GM18870 (cell line): ENCODE measurements at regions not wholly inside any gene's neighbourhood (a gene's known extent, or its start where the extent isn't known, plus 50 kb on each side); places are given as distances from the start of the nearest gene placed in this dataset.

Experiments used
- ATAC-seq: cut with Tn5 transposase; IDR thresholded peaks from one replicate; pipeline ENCODE4 v1.9.1; 2021; ENCODE audit warnings: moderate library complexity; ENCODE audit not compliant: unreplicated experiment

DNA sequence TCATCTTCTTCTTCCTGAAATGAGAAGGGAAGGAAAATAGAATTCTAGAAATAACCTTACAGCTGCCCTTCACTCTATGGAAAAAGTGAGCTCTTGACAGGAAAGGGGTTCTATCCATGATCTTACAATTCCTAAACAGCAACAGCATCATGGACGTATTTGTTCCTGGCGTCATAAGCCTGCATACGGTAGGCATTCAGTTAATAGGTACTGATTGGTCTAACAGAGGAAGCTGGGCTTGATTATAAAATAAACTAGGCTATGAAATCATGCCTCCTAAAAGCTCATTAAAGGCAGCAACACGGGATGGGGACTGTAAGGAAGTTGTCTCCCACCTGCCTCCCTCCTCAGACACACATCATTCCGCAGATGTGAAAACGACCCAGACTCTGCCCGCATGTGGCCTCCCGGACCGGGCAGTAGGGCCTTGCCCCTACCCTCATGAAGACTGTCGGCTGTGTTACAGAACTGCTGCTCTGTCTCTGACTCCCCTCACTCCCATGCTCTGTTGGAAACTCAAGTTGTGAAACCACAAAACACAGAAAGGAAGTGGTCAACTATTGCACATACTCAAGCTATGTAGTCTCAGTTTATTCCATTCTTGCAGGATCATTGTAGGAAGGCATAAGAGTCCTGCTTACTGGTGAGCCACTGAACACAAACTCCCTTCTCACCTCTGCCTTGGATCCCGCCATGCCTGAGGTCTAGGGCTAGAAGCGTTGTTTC lies 129.8 kb downstream of the DLEU7 start:
- ATAC-seq = peak; percentile 67

DNA sequence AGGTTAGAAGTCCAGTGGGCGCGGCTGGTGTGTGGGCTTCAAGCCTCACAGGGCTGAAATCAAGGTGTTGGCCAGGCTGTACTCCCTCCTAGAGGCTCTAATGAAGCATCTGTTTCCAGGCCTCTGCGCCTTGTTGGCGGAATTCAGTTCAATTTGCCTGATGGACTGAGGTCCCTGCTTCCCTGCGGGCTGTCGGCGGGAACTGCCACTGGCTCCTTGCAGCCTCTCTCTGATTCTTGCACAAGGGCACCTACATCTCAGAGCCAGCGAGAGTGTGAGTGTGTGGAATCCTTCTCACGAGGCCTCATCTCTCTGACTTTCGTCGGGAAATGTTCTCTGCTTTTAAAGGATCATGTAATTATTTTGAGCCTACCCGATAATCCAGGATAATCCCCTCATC lies 128.6 kb downstream of the DLEU7 start:
- ATAC-seq = no peak

GRCh38 chr13:50715402-50716146 lies 127.9 kb downstream of the DLEU7 start:
- no peak for ATAC-seq

- ATAC-seq = no peak
Measured at GRCh38 chr13:50720861-50721671, 122.4 kb downstream of the DLEU7 start.

GRCh38 chr13:50721672-50721992 lies 121.9 kb downstream of the DLEU7 start:
- no peak for ATAC-seq

- ATAC-seq = no peak
Measured at GRCh38 chr13:50722440-50723125, 120.9 kb downstream of the DLEU7 start.

- no peak for ATAC-seq
Measured at GRCh38 chr13:50724438-50724837, 119.1 kb downstream of the DLEU7 start.

DNA sequence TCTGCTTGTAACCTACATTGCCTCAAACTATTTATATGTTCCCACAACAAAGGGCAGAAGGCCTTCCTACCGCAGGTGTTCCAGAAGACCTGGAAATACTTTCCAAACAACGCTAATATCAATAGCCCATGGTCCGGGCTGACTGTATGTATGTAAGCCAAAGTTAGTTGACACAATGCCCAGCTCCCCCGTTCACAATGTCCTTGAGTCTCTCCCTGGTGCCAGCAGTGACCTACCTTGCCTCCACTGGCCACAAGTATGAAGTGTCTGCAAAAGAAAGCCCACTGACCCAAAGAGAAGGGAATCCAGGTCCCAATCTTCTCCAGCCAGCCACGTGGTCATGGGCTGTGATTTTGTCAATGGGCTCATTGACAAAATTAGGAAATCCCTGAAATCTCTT lies 118.6 kb downstream of the DLEU7 start:
- no peak for ATAC-seq

- no peak for ATAC-seq
Measured at GRCh38 chr13:50726164-50726563, 117.3 kb downstream of the DLEU7 start.

DNA sequence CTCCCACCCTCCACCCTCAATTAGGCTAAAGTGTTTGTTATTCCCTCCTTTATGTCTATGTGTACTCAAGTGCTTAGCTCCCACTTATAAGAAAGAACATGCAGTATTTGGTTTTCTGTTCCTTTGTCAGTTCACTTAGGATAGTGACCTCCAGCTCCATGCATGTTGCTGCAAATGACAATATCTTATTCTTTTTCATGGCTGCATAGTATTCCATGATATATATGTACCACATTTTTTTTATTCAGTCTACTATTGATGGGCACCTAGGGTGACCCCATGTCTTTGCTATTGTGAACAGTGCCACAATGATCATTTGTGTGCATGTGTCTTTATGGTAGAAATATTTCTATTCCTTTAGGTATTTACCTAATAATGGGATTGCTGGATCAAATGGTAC lies 114.3 kb downstream of the DLEU7 start:
- no peak for ATAC-seq

- ATAC-seq = no peak
Measured at GRCh38 chr13:50730496-50731351, 112.8 kb downstream of the DLEU7 start.

DNA sequence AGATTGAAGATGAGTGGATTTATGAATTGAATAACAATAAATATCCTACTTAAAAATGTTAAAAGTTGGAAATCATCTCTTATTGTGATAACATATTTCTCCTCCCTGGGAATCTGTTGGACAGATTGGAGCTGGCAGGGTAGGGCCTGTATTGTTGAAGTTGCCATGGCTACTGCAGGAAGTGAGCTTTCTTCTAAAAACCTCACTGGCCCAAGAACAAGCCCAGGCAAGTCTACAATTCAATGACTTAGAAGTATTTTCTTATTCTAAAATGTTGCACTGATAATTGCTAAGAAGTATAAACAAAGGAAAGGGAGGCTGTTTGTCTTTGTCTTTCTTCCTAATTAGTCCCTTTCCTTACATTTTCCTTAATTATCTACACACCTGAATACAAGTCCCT lies 112.1 kb downstream of the DLEU7 start:
- ATAC-seq = no peak

DNA sequence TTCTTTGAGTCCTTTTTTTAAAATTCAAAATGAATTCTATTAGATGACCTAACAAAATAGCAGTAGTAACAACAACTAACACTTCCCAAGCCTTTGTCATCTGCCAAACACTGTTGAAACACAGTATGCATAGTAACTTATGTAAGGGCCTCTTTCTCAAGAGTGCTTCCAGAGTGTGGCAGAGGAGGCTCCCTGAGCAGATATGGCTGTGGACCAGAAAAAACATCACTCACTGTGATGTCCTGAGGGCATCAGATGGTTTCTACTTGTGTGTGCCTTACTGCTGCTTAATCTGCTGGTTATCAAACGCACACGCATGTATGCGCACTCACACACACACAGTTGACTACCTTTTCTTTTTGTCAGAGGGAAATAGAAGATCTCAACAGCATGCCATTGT lies 110.8 kb downstream of the DLEU7 start:
- no peak for ATAC-seq

- no peak for ATAC-seq
Measured at GRCh38 chr13:50733392-50733791, 110.1 kb downstream of the DLEU7 start.

- no peak for ATAC-seq
Measured at GRCh38 chr13:50735071-50735470, 108.4 kb downstream of the DLEU7 start.

GRCh38 chr13:50740052-50740741 lies 103.3 kb downstream of the DLEU7 start:
- ATAC-seq = no peak

DNA sequence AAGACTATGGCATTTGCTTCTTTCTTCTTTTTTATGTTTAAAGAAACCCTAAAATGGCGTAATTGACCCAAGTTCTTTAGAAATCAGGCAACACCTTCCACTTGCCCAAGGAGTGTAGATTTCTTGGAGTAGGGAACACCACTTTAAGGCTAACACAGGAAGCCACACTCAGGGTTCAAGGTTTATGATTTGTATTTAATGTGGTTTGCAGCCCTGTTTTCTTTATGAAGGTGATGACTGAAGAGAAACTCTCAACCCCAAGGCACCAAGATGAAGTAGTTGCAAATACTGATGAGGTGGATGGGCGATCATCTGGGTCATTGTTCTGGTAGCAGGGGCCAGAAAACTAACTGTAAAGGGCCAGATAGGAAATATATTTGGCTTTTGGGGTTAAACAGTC lies 101.1 kb downstream of the DLEU7 start:
- ATAC-seq = no peak

DNA sequence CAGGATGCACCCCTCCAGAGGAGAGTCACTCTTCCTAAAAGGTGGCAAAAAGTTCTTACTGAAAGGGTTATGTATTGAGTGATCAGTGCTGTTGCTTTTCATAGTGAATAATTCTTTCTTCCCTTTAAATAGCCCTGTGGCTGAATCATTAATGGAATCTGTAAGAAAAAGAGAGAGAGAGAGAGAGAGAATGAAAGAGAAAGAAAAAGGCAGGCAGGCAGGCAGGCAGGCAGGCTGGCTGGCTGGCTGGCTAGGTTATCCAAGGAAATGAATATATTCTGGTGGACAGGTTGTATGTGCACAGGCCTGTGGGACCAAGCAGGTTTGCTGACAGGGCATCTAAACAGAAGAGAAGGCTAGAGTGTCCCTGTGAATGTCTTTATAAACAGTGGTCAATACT lies 100.5 kb downstream of the DLEU7 start:
- no peak for ATAC-seq

DNA sequence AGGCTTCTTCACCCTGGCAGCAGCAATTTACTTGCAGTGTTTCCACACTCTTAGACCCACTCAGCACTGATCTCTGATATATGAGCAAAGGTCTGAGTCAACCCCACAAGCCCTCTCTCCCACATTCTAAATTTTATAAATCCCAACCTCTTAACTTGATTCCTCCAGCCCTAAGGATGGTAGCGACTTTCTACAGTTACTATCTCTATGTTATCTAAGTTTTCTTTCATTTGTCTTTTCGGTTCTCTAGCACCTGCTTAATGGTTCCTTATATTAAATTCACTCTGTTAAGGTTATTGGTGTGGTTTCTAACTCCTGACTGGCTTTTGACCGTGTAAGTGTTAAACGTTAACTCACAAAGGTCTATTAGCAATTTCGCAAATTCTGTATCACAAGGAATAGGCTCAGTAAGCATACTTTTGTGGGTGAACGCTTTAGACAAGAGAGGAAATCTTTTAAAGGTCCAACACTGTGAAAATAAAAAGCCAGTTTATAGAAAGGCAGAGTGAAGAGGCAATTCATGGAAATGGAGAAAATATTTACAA lies 99.3 kb downstream of the DLEU7 start:
- no peak for ATAC-seq
